Liver (tissue), 8 donors: ENCODE measurements at regions not wholly inside any gene's neighbourhood (a gene's known extent, or its start where the extent isn't known, plus 50 kb on each side); places are given as distances from the start of the nearest gene placed in this dataset.

ENCODE experiments used
- DNase-seq: peaks from one replicate; pipeline ENCODE4 v3.0.0-alpha.2; 2017; ENCODE audit warnings: low spot score
- H3K27ac ChIP-seq, 2 donors: one replicate each; pipeline ENCODE4 v1.7.0; 2013; ENCODE audit warnings: inconsistent platforms in 2 of 2, low read length in 2 of 2, control low read depth in 1 of 2, low read depth in 1 of 2, mild to moderate bottlenecking in 1 of 2
- H3K27me3 ChIP-seq, 4 donors: one replicate each; pipeline versions ENCODE4 v1.6.1 to v1.7.0; 2013; ENCODE audit warnings: low read length in 3 of 4, inconsistent platforms in 1 of 4, mild to moderate bottlenecking in 1 of 4, moderate library complexity in 1 of 4; ENCODE audit not compliant: control insufficient read depth in 4 of 4, insufficient read depth in 4 of 4
- H3K36me3 ChIP-seq, 4 donors: one replicate each; pipeline versions ENCODE4 v1.6.1 to v1.7.0; 2013; ENCODE audit warnings: low read length in 3 of 4, mild to moderate bottlenecking in 3 of 4, low read depth in 1 of 4, moderate library complexity in 1 of 4; ENCODE audit not compliant: control insufficient read depth in 4 of 4, insufficient read depth in 3 of 4
- H3K4me1 ChIP-seq, 4 donors: one replicate each; pipeline versions ENCODE4 v1.6.1 to v1.7.0; 2013; ENCODE audit warnings: low read length in 3 of 4, mild to moderate bottlenecking in 3 of 4, moderate library complexity in 1 of 4; ENCODE audit not compliant: control insufficient read depth in 4 of 4, insufficient read depth in 4 of 4
- H3K4me3 ChIP-seq, 3 donors: one replicate each; pipeline versions ENCODE4 v1.6.1 to v1.7.0; 2013; ENCODE audit warnings: low read length in 3 of 3, control low read depth in 1 of 3, low read depth in 1 of 3, mild to moderate bottlenecking in 1 of 3
- H3K9ac ChIP-seq, 2 donors: one replicate each; pipeline ENCODE4 v1.7.0; 2013; ENCODE audit warnings: low read length in 2 of 2, mild to moderate bottlenecking in 2 of 2, moderate library complexity in 2 of 2, control low read depth in 1 of 2, low read depth in 1 of 2
- H3K9me3 ChIP-seq, 4 donors: one replicate each; pipeline versions ENCODE4 v1.6.1 to v1.7.0; 2013; ENCODE audit warnings: low read length in 3 of 4; ENCODE audit not compliant: control insufficient read depth in 4 of 4
- FOXA1 ChIP-seq: IDR thresholded peaks from 2 replicates; pipeline ENCODE4 v1.6.1; 2016; ENCODE audit warnings: antibody characterized with exemption
- FOXA2 ChIP-seq: IDR thresholded peaks from 2 replicates; pipeline ENCODE4 v1.6.1; 2016; ENCODE audit warnings: antibody characterized with exemption
- GABPA ChIP-seq, 2 donors: IDR thresholded peaks in 1 of 2; conservative IDR thresholded peaks in 1 of 2; 2 replicates each; pipeline ENCODE4 v1.6.1; 2016; ENCODE audit warnings: antibody characterized with exemption in 2 of 2, mild to moderate bottlenecking in 1 of 2, moderate library complexity in 1 of 2
- JUND ChIP-seq, 2 donors: IDR thresholded peaks; 2 replicates each; pipeline ENCODE4 v1.6.1; 2016; ENCODE audit warnings: antibody characterized with exemption in 2 of 2
- NR2F2 ChIP-seq: IDR thresholded peaks from 2 replicates; pipeline ENCODE4 v1.6.1; 2016; ENCODE audit warnings: antibody characterized with exemption
- RAD21 ChIP-seq, 2 donors: IDR thresholded peaks; 2 replicates each; pipeline ENCODE4 v1.6.1; 2016; ENCODE audit warnings: antibody characterized with exemption in 2 of 2, mild to moderate bottlenecking in 2 of 2
- RXRA ChIP-seq, 2 donors: IDR thresholded peaks; 2 replicates each; pipeline ENCODE4 v1.6.1; 2017 to 2018; ENCODE audit warnings: antibody characterized with exemption in 2 of 2, mild to moderate bottlenecking in 1 of 2
- SP1 ChIP-seq: IDR thresholded peaks from 2 replicates; pipeline ENCODE4 v1.6.1; 2018; ENCODE audit warnings: antibody characterized with exemption, mild to moderate bottlenecking
- TAF1 ChIP-seq: conservative IDR thresholded peaks from 2 replicates; pipeline ENCODE4 v1.6.1; 2016; ENCODE audit warnings: antibody characterized with exemption, mild to moderate bottlenecking
- YY1 ChIP-seq: IDR thresholded peaks from 2 replicates; pipeline ENCODE4 v1.6.1; 2016; ENCODE audit warnings: antibody characterized with exemption, mild to moderate bottlenecking
- ZBTB33 ChIP-seq: IDR thresholded peaks from 2 replicates; pipeline ENCODE4 v1.6.1; 2016; ENCODE audit warnings: antibody characterized with exemption
- whole genome bisulfite sequencing: extraction: QIAGEN DNeasy Blood & Tissue Kit; methylation state at CpG from one replicate; pipeline ENCODE4 v1.1.7; 2013; 5-methylcytosine and 5-hydroxymethylcytosine counted together
- TF ChIP-seq, protein P1 (sequence below): IDR thresholded peaks from 2 replicates; pipeline ENCODE4 v1.6.1; 2016; ENCODE audit warnings: antibody characterized with exemption, mild to moderate bottlenecking
- TF ChIP-seq, protein P2 (sequence below): IDR thresholded peaks from 2 replicates; pipeline ENCODE4 v1.6.1; 2016; ENCODE audit warnings: antibody characterized with exemption
- TF ChIP-seq, protein P3 (sequence below): fragments of 150-350 bp; IDR thresholded peaks from 2 replicates; pipeline ENCODE4 v1.5.1; 2017; ENCODE audit warnings: improper control_type of control experiment, low read depth, low read length; ENCODE audit not compliant: missing input control
- TF ChIP-seq, protein P4 (sequence below): IDR thresholded peaks from 2 replicates; pipeline ENCODE4 v1.6.1; 2016; ENCODE audit warnings: antibody characterized with exemption
- donor health status: healthy.
- donor health status: healthy.
- donor health status: healthy.
- donor health status: healthy.
- donor health status: healthy.

- Histone ChIP-seq H3K9me3 (no peaks in the 10 kb centered on the region), H3K4me1 (no peaks in the 10 kb centered on the region), H3K4me3 (no peak overlapping the region), H3K9ac (no peak overlapping the region), H3K27ac (no peak overlapping the region), H3K27me3 (no peaks in the 10 kb centered on the region), H3K36me3 (no peaks in the 10 kb centered on the region)
- no peak for TF ChIP-seq ZBTB33
- TF ChIP-seq RXRA (IDR thresholded peaks at IDR 0.05) = no peak
- TF ChIP-seq, protein P1, sequence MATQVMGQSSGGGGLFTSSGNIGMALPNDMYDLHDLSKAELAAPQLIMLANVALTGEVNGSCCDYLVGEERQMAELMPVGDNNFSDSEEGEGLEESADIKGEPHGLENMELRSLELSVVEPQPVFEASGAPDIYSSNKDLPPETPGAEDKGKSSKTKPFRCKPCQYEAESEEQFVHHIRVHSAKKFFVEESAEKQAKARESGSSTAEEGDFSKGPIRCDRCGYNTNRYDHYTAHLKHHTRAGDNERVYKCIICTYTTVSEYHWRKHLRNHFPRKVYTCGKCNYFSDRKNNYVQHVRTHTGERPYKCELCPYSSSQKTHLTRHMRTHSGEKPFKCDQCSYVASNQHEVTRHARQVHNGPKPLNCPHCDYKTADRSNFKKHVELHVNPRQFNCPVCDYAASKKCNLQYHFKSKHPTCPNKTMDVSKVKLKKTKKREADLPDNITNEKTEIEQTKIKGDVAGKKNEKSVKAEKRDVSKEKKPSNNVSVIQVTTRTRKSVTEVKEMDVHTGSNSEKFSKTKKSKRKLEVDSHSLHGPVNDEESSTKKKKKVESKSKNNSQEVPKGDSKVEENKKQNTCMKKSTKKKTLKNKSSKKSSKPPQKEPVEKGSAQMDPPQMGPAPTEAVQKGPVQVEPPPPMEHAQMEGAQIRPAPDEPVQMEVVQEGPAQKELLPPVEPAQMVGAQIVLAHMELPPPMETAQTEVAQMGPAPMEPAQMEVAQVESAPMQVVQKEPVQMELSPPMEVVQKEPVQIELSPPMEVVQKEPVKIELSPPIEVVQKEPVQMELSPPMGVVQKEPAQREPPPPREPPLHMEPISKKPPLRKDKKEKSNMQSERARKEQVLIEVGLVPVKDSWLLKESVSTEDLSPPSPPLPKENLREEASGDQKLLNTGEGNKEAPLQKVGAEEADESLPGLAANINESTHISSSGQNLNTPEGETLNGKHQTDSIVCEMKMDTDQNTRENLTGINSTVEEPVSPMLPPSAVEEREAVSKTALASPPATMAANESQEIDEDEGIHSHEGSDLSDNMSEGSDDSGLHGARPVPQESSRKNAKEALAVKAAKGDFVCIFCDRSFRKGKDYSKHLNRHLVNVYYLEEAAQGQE = no peak
- TF ChIP-seq SP1 = no peak
- no peak for TF ChIP-seq YY1
- no peak for TF ChIP-seq TAF1
- TF ChIP-seq, protein P2, sequence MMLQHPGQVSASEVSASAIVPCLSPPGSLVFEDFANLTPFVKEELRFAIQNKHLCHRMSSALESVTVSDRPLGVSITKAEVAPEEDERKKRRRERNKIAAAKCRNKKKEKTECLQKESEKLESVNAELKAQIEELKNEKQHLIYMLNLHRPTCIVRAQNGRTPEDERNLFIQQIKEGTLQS = no peak
- DNase-seq = no peak
- WGBS = 91% methylated on average over 2 of the region's 2 CpGs
Observed at GRCh38 chr5:162529886-162530285, 462.3 kb downstream of the GABRG2 start.

DNA sequence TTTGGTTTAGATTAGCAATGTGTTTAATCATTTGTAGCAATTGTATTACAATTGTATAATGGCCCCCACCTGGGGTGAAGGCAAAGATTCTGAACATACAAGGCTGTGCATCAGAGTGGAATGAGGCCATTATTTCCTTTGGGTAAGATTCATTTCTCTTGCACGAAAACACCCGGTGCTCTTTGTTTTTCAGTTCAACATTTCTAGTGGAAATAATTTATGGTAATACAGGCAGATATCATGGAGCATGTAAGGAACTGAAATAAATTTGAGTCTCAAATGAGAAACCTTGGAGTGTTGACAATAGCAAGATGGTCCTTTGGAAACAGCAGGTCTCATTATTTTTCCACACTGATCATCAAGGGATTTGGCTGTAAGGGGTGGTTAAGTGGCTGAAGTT is 475.9 kb downstream of the GABRG2 start:
- H3K27ac ChIP-seq = no peak overlapping the region
- 85% methylated on average over 2 of the region's 2 CpGs for WGBS
- H3K36me3 ChIP-seq = no peaks in the 10 kb centered on the region
- no peak overlapping the region for H3K9ac ChIP-seq
- H3K4me1 ChIP-seq = no peaks in the 10 kb centered on the region
- no peak for DNase-seq
- TF ChIP-seq TAF1 (no peak), ZBTB33 (no peak), FOXA1 (no peak), NR2F2 (no peak), FOXA2 (no peak), YY1 (no peak), JUND (IDR thresholded peaks at IDR 0.05) (no peak), GABPA (IDR thresholded peaks at IDR 0.05 in 1 of 2, conservative IDR thresholded peaks at IDR 0.05 in 1 of 2) (no peak), RAD21 (IDR thresholded peaks at IDR 0.05) (no peak), RXRA (IDR thresholded peaks at IDR 0.05) (no peak)
- TF ChIP-seq, protein P3, sequence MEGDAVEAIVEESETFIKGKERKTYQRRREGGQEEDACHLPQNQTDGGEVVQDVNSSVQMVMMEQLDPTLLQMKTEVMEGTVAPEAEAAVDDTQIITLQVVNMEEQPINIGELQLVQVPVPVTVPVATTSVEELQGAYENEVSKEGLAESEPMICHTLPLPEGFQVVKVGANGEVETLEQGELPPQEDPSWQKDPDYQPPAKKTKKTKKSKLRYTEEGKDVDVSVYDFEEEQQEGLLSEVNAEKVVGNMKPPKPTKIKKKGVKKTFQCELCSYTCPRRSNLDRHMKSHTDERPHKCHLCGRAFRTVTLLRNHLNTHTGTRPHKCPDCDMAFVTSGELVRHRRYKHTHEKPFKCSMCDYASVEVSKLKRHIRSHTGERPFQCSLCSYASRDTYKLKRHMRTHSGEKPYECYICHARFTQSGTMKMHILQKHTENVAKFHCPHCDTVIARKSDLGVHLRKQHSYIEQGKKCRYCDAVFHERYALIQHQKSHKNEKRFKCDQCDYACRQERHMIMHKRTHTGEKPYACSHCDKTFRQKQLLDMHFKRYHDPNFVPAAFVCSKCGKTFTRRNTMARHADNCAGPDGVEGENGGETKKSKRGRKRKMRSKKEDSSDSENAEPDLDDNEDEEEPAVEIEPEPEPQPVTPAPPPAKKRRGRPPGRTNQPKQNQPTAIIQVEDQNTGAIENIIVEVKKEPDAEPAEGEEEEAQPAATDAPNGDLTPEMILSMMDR = no peak
- TF ChIP-seq, protein P4, sequence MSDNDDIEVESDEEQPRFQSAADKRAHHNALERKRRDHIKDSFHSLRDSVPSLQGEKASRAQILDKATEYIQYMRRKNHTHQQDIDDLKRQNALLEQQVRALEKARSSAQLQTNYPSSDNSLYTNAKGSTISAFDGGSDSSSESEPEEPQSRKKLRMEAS = no peak
- TF ChIP-seq, protein P2 = no peak
- no peaks in the 10 kb centered on the region for H3K27me3 ChIP-seq
- H3K9me3 ChIP-seq = no peaks in the 10 kb centered on the region
- no peak overlapping the region for H3K4me3 ChIP-seq
